NCI-H1092 treated with DMSO at 0.1 percent for 48 hours (cell line): ENCODE measurements at regions not wholly inside any gene's neighbourhood (a gene's known extent, or its start where the extent isn't known, plus 50 kb on each side); places are given as distances from the start of the nearest gene placed in this dataset.
A peak's percentile ranks its signal among the peaks of the same experiment; 100 is the strongest.

Source experiments
- DNase-seq: peaks from one replicate; lab custom pipeline; 2025; lab: John Stamatoyannopoulos, UW

DNA sequence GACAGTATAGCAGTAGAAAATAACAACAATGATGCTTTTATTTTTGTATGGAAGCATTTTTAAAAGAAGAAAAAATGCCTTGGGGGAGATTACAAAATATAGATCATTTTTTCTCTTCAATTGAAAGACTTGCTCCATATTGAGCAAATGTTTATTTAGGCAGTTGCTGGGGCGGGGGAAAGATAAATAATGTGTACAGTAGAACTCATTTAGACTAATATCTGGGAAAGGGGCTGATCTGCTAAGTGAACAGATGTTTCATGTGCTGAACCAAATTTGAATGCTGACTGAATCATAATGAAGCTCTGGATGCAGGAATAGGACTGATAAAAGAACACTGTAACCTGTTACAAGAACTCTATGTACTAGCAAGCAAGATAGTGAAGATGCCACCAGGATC, 457.1 kb upstream of the TENM4 start:
- no peak for DNase-seq

DNA sequence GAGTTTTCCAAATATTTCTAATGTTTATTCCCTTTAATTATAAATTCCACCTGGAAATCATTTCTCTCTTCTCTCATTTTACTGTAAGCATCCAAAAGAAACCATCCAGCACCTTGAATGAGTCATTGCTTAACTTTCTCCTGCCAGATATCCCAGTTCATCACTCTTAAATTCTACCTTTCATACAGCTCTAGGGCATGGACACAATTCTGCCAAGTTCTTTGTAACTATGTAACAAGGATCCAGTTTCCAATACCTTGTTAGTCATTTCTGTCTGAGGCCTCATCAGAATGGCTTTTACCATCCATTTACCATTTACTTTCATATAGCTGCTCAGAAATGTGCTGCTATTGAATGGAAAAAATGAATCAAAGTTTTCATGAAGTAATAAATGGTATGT, 455.4 kb upstream of the TENM4 start:
- no peak for DNase-seq

DNA sequence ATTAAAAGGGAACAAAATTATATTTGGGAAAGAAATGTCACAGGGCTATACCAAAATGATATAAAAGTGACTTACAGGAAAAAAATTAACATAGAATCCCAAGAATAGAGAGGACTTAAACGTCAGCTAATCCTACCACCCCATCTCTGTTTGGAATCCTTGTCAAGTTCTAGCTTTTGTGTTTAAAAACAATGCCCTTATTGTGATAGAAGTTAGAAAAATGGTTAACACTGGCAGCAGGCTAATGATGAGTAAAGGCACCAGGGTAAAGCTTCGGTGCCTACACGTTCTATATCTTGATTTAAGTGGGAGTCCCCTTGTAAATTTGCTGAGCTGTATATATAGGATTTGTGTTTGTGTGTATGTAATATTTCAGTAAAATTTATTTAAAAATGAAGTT, 453.3 kb upstream of the TENM4 start:
- no peak for DNase-seq

DNA sequence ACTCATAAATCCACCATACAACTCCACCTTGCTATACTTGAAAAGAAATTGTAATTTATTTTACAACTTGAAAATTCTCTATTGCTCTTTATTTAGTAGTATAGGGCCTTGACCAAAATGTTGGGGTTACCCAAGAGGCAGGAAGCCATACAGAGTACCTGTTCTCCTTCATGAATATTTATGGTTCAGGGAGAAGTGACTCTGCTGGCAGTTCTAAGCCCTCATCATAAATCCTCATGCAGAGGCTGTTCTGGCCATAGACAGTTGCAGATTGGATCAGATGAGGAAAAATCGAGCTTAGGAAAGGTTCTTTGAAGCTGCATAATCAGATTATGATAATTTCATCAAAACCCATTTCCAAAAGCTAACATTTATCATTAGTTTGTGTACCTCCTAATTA, 449.4 kb upstream of the TENM4 start:
- no peak for DNase-seq

DNA sequence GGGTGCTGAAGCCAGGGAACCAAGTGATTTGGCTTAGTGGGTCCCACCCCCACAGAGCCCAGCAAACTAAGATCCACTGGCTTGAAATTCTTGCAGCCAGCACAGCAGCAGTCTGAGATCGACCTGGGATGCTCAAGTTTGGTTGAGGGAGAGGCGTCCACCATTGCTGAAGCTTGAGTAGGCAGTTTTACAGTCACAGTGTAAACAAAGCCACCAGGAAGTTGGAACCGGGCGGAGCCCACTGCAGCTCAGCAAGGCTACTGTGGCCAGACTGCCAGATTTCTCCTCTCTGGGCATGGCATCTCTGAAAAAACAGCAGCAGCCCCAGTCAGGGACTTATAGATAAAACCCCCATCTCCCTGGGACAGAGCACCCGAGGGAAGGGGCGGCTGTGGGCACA, 424.1 kb upstream of the TENM4 start:
- DNase-seq, result no peak

DNA sequence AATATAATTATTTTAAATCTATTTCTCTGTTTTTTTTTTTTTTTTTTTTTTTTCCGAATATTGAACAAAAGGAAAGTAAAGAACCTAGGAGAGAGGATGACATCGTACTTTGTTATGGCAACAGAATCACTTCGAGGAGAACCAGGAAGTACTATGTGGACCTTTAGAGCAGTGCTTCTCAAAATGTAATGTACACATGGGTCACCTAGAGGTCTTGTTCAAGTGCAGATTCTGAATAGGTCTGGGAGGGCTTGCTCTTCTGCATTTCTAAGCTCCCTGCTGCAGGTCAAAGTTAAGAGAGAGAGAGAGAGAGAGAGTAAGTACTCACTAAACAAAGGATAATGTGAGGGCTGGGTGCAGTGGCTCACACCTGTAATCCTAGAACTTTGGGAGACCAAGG, 419.5 kb upstream of the TENM4 start:
- DNase-seq, result no peak

DNA sequence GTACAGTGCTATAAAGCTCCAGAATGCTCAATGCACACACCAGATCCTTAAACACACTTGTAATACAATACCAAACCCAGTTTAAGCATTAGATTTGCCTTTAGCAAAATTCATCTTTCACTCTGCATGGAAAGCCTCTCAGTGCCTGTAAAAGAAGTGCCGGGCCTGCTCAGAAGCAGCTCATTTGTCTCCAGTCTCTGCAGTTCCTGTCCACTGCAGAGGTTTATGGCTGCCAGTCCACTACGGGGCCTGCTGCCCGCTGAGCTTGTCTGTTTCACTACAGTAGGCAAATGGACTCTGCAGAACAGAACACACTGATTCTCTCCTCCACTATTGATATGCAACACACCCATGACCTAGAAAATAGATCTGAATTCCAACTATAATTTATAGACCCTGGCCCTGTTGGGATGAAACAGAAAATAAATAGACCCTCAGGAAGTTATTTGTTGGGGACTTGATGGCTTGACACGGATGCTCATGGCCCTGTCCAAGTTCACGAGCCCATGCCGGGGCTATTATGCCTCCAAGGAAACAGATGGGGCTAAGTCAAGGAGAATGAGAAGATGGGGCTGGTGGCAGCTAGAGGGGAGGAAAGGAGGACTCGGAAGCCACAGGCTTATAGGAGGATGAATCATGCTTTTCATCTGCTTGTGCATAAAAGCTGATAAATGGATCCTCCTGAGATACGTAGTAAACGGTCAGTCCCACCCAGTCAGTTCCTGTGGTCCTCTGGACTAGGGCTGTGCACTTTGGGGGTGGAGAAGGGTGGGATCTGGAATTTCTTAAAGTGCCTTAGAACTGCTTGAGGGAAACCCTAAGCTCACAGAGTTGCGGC, 416.8 kb upstream of the TENM4 start:
- no peak for DNase-seq

DNA sequence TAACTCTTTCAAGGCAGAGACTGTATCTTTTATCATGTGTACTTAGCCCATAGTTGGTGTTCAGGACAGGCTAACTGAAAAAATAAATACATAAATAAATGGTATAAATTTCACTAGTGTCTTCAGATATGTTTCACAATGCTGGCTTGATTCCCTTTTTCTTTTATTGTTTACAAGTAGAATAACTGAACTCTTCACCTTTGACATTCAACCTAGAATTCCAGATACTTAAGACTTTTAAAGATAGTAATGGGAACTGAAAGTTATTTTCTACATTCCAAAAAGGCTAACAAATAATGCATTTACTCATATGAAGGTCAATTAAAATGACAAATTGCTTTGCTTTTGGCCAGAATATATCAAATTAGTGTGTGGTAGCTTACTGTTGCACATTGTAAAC, 411.3 kb upstream of the TENM4 start:
- no peak for DNase-seq

DNA sequence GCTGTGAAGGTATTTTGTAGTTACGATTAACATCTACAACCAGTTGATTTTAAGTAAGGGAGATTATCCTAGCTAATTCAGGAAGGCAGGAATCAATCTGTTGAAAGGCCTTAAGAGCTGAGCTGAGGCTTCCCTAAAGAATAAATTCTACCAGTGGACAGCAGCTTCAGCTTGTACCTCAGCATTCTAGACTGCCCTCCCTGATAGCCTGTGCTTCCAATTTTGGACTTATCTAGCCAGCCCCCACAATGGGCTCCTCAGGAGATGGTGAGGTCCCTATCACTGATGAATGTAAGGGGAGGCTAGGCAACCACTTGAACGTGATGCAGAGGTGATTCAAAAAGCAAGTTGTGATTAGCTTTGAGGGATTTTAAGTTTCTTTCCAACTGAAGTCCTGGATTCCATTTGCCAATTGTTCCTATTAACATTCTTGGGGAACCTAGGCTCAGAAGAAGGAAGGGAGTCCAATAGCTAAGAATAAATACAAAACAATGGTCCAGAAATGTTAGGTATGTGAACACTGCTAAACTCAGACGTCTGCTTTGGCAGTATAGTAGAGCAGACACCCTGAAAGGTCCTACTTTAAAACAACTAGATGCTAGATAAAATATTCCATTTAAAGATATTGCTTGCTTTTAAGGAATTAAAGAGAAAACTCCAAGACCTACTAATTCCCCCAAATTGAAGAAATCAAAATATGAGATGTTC, 404.3 kb upstream of the TENM4 start:
- no peak for DNase-seq

DNA sequence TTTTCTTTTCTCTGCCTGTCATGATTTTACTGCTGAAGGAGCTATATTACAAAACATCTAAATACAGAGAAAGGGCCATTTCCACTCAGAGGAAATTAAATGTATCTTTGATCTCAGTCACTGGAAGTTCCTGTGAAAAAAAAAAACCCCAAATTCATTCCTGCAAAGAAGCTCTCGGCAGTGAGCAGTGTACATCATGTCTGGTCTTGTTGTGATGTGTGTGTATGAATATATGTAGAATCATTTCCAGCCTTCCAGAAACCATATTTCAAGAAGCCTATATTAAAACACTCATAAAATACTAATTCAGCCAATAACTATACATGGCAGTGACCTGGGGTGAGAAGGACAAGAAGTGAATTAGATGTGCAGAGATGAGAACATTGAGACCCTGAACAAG, 393.2 kb upstream of the TENM4 start:
- no peak for DNase-seq

DNA sequence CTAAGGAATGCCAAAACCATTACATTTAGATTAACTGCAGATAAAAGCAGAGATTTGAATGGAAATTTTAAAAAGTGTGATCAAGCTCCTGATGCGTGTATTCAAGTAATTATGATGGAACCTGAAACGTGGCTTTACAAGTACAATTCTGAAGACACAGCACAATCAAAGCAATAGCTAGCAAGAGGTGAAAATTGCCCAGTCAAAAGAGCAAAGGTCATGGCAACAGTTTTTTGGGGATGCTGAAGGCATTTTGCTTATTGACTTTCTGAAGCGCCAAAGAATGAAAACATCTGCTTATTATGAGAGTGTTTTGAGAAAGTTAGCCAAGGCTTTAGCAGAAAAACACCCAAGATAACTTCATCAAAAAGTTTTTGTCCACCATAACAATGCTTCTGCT, 389.6 kb upstream of the TENM4 start:
- no peak for DNase-seq

DNA sequence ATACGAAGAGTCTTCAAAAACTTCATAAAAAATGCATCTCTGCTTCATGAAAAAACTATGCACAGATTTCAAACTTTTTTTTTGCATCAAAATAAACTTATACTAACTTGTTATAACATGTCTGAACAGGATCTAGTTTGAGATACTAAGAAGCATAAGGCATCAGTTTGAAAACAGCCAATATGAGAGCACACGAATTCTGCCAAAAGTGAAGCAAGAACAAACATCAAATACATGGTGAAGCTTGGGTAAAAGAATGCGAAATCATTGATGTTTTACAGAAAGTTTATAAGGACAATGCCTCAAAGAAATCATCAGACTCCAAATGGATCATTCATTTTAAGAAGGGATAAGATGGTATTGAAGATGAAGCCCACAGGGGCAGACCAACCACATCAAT, 389.1 kb upstream of the TENM4 start:
- DNase-seq, result no peak

DNA sequence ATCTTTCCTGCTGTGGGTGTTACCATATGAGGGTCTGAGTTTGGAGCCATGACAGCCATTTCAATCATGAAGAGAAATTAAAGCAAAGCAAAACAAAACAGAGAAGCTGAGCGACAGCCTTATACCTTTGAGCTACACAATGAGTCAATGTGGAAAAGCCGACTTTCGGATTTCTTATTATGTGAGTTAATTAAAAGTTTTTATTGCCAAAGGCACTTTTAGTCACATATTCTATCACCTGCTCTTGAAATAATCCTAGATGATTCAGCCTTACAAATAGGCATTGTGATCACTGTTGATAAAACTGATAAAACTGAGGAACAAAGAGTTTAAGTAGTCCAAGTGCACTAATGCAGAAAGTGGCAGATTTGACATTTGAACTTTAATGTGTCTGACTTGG, 381.9 kb upstream of the TENM4 start:
- no peak for DNase-seq

DNA sequence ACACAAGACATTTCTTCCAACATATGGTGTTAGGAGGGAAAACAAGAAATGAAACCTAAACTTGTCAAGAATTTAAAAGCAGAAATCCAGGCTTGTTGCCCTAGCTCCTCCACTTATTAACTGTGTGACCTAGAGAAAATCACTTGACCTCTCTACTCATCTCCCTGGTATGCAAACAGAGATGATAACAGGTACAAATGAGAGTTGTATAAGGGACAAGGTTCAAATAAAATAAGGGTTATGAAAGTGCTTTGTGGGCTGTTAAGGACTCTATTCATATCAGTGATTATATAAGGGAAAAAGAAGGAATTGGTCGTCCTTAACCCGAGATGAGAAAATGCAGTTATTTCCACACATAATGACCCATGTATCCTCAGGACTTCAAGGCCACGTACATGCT, 372.7 kb upstream of the TENM4 start:
- no peak for DNase-seq

DNA sequence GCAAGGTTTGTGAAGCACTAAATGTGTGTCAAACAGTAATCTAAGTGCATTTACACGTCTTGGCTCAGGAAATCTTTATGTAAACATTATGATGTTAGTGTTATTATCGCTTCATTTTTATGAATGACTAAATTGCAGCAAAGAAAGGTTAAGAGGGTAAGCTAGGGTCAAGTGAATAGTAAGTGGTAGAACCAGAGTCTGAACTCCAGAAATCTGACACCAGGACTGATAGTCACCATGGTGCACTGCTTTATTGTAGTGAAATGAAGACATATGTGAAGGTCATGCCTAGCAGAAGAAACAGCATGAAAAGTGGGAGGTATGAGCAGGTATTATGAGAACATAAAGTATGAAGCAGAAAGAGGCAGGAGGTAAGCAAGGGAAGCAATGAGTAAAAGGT, 368.7 kb upstream of the TENM4 start:
- peak; percentile 5 for DNase-seq

DNA sequence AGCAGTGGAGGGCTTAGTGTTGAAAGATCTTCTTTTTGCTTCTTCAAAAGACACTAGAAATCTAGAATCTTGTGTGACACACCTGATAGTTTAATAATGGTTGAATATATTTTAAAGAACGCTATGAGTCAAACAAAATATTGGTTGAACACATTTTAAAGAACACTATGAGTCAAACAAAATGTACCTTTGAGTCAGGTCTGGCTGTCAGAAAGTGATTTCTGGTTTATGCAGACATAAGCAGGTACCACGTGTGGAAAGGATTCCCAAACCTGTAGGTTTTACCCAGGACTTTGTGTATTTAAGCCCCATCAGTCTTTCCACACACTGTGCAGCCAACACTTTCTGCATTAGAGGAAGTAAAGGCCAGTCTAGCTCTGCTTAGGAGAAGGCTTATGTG, 366.7 kb upstream of the TENM4 start:
- DNase-seq, result no peak

DNA sequence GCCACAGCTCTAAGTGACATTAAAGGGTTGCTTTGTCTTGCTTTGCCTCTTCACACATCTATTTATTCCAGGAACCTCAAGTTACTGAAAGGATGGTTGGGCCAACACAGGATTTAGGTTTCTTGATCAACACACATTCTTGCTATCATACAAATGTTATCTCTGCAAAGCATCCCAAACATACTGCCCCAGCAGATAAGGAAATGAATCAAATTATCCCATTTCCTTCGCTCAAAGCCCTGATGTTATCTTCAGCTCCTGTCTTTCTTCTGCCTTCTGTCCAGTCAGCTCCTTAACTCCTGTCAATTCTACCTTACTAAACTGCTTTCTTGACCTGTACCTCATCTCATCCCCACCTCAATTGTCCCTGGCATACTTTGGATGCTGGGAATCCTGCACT, 355.9 kb upstream of the TENM4 start:
- DNase-seq, result no peak

DNA sequence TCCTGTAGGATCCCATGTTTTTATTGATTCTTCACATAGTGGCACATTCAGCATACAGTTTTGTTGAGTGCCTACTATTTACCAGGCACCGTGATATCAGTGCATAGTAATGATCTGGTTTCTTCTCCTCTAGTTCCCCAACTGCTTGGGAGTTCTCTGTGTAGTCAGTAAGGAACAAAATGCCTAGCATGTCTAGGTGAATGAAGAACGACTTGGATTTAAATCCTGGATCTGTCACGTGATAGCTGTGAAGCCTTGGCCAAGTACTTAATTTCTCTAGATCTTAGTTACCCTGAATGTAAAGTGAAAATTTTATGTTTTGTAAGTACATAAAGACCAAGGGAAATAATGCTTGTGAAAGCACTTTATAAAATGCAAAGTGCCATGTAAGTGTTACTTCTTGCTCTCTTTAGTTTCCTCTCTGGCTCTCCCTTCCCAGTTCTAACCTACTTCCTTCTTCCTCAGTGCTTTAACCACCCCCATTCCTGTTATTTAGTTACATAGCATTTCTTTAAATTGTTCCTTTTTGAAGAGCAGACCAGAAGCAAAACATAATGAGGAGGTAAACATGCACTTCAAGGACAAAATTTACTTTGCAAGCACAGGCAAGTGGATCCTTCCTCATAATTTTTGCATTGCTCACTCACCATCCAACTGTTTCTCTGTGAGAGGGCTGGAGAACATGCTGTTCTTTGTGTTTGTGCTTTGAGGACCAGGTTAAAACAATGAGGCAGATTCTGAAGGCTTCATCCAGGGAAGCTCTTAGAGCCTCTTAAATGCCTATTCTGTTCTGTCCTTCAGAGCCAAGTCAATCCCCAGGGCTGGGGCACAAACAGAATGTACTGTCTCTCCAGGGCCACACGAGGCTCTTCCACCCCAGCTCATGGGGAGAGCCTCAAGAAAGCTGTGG, 353.9 kb upstream of the TENM4 start:
- DNase-seq, result no peak

DNA sequence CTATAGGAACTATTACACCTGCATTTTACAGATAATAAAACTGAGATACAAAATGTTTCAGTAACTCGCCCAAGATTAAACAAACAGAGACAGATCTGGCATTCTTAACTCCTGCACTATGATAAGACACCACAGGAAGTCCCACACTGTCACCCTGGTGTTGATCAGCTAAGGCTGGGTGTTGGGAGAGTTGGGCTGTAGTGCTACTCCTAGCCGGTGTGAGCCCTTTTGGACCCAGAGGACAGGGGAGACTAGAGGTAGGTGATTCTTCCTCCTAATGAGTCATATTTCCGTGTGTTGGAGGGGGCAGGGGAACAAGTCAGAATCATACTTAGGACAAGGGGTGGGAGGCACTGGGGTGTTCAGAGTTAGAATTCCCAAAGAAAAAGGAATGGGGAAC, 353.2 kb upstream of the TENM4 start:
- no peak for DNase-seq

DNA sequence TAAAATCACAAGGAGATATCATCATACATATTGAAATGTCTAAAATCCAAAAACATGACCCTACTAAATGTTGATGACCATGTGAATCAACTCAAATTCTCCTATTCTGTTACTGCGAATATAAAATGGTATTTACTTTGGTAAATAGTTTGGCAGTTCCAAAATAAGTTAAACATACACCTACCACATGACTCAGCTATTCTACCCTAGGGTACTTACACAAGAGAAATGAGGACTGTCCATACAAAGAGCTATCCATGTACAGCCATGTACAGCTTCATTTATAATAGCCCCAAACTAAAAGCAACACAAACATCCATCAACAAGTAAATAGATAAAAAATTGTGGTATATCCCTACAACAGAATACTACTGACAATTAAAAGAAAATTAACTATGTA, 346.1 kb upstream of the TENM4 start:
- DNase-seq, result no peak

DNA sequence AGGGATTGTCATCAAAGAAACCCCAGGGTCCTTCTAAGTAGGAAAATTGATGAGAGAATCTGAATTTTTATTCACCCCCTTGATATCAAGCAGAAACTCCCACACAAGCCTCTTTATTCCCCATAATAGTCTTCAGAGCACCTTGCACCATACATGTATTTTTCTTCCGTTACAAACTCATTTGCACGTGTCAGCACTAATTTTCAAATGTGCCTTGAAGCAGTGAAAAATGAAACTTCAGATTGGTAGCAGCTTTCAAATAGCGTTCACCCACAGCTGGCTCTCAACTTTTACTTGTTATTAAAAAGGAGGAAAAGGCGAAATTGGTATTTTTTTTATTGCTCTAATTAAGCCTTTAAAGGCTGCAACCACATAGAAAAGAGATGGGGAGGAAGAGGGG, 343.0 kb upstream of the TENM4 start:
- DNase-seq, result no peak

DNA sequence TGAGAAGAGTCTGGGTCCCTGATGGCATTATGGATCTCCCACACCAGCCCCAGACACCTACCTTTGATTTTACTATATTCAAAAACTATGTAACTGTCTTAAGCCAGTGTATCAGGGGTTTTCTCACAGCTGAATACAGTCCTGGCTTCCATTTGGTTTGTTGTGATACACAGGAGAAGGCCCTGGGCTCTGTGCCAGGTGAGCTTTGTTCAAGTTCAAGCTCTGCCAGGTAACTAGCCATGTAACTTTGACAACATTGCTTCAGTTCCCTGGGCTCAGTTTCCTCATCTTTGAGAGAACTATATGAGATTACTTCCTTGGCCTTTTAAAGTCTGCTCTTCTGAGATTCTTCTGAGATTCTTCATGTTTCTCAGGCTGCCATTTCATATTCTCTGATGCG, 327.5 kb upstream of the TENM4 start:
- DNase-seq, result no peak
